Fibroblast of lung (primary cell): ENCODE measurements at regions not wholly inside any gene's neighbourhood (a gene's known extent, or its start where the extent isn't known, plus 50 kb on each side); places are given as distances from the start of the nearest gene placed in this dataset.

Experiments used
- DNase-seq, 2 donors: peaks; one replicate each; pipeline versions ENCODE4 v3.0.0 to v3.0.0-alpha.2; 2010; ENCODE audit warnings: low read depth in 2 of 2
- H2AFZ ChIP-seq: 2 replicates; pipeline ENCODE4 v1.5.1; 2012; ENCODE audit warnings: low read length, control low read depth, inconsistent platforms
- H3K27ac ChIP-seq: 2 replicates; pipeline ENCODE4 v1.5.1; 2011; ENCODE audit warnings: low read length, control low read depth; ENCODE audit not compliant: insufficient read depth
- H3K27me3 ChIP-seq: 2 replicates; pipeline ENCODE4 v1.5.1; 2011; ENCODE audit warnings: mild to moderate bottlenecking, low read length; ENCODE audit not compliant: control insufficient read depth, insufficient read depth
- H3K36me3 ChIP-seq: 2 replicates; pipeline ENCODE4 v1.5.1; 2011; ENCODE audit warnings: low read length; ENCODE audit not compliant: control insufficient read depth, insufficient read depth
- H3K4me1 ChIP-seq: 2 replicates; pipeline ENCODE4 v1.5.1; 2011; ENCODE audit warnings: low read length; ENCODE audit not compliant: control insufficient read depth, insufficient read depth; ENCODE audit errors: extremely low read depth
- H3K4me2 ChIP-seq: 2 replicates; pipeline ENCODE4 v1.5.1; 2011; ENCODE audit warnings: low read length, control low read depth; ENCODE audit not compliant: insufficient read depth; ENCODE audit errors: extremely low read depth
- H3K4me3 ChIP-seq, 4 experiments: fragments of 200-600 bp in 1 of 4; sonication (generic) in 1 of 4; replicated peaks in 1 of 4; 2 replicates each; pipeline ENCODE4 v1.5.1; 2011 to 2016; ENCODE audit warnings: low read length in 4 of 4, low read depth in 3 of 4, mild to moderate bottlenecking in 3 of 4, control low read depth in 2 of 4, inconsistent platforms in 1 of 4, mixed read lengths in 1 of 4; ENCODE audit not compliant: insufficient read depth in 1 of 4; ENCODE audit errors: control extremely low read depth in 1 of 4
- H3K79me2 ChIP-seq: 2 replicates; pipeline ENCODE4 v1.5.1; 2012; ENCODE audit warnings: mild to moderate bottlenecking, low read length, inconsistent platforms; ENCODE audit not compliant: control insufficient read depth, insufficient read depth
- H3K9ac ChIP-seq: 2 replicates; pipeline ENCODE4 v1.5.1; 2011; ENCODE audit warnings: mild to moderate bottlenecking, low read length, control low read depth; ENCODE audit not compliant: insufficient read depth
- H3K9me3 ChIP-seq: 2 replicates; pipeline ENCODE4 v1.5.1; 2012; ENCODE audit warnings: low read depth, low read length; ENCODE audit not compliant: control insufficient read depth, insufficient read depth
- H4K20me1 ChIP-seq: 2 replicates; pipeline ENCODE4 v1.5.1; 2011; ENCODE audit warnings: low read length; ENCODE audit not compliant: control insufficient read depth, insufficient read depth; ENCODE audit errors: extremely low read depth
- EZH2 ChIP-seq: IDR thresholded peaks from 2 replicates; pipeline ENCODE4 v1.5.1; 2012; ENCODE audit warnings: low read length, control low read depth, mild to moderate bottlenecking; ENCODE audit errors: missing control alignments
- TF ChIP-seq, protein P1 (sequence below), 2 donors: IDR thresholded peaks in 1 of 2; conservative IDR thresholded peaks in 1 of 2; 1 replicate in 1 of 2; 2 replicates in 1 of 2; pipeline ENCODE4 v1.5.1; 2011 to 2012; ENCODE audit warnings: low read length in 2 of 2, control low read depth in 1 of 2, inconsistent platforms in 1 of 2, low read depth in 1 of 2, mild to moderate bottlenecking in 1 of 2

DNA sequence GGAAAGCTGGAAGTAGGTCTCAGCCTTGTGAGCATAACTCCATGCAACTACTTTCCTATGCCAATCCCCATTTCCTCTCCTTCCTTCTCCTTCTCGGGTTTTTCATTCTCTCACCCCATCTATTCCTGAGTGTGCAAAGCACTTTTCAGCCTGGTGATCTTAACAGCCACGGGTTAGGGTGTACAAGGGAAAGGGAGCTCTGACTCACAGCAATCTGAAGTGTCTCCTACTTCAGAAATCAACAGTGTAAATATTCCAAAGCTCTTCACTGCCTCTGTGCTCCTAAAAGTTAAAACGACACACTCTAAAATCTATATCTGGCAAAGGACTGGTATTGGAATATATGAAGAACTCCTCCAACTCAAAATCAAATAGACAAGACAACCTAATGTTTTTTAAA is 268.0 kb upstream of the IRX3 start:
- no peak overlapping the region for H3K4me3 ChIP-seq
- H4K20me1 ChIP-seq = no peaks in the 10 kb centered on the region
- DNase-seq = no peak
- H2AFZ ChIP-seq = no peak overlapping the region
- H3K27ac ChIP-seq = no peak overlapping the region
- no peaks in the 10 kb centered on the region for H3K4me1 ChIP-seq
- no peaks in the 10 kb centered on the region for H3K79me2 ChIP-seq
- no peaks in the 10 kb centered on the region for H3K27me3 ChIP-seq
- no peak overlapping the region for H3K9ac ChIP-seq
- no peak for TF ChIP-seq EZH2
- TF ChIP-seq, protein P1, sequence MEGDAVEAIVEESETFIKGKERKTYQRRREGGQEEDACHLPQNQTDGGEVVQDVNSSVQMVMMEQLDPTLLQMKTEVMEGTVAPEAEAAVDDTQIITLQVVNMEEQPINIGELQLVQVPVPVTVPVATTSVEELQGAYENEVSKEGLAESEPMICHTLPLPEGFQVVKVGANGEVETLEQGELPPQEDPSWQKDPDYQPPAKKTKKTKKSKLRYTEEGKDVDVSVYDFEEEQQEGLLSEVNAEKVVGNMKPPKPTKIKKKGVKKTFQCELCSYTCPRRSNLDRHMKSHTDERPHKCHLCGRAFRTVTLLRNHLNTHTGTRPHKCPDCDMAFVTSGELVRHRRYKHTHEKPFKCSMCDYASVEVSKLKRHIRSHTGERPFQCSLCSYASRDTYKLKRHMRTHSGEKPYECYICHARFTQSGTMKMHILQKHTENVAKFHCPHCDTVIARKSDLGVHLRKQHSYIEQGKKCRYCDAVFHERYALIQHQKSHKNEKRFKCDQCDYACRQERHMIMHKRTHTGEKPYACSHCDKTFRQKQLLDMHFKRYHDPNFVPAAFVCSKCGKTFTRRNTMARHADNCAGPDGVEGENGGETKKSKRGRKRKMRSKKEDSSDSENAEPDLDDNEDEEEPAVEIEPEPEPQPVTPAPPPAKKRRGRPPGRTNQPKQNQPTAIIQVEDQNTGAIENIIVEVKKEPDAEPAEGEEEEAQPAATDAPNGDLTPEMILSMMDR (conservative IDR thresholded peaks at IDR 0.05 in 1 of 2, IDR thresholded peaks at IDR 0.05 in 1 of 2; ENCODE audit: low read depth in 1 of 2, low read length in 2 of 2) = no peak
- H3K36me3 ChIP-seq = no peaks in the 10 kb centered on the region
- no peaks in the 10 kb centered on the region for H3K9me3 ChIP-seq
- no peak overlapping the region for H3K4me2 ChIP-seq

DNA sequence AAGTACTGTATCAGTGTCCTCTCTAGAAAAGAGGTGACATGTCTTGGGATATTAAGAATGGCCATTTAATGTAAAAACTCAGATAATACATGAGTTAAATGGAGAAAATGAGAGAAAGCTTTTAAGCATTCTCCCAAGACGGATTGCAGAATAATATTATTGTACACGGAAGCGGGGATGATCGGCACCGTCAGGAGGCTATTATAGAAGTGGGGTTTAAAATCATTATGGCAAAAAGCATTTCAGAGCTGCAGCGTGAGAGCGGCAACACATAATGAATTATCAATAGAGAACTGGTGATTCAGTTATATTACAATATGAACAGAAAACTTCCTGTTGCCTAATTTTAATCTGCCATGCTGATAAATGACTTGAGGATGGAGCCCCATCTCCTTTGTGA is 261.7 kb upstream of the IRX3 start:
- H3K4me1 ChIP-seq = no peaks in the 10 kb centered on the region
- no peak overlapping the region for H2AFZ ChIP-seq
- no peaks in the 10 kb centered on the region for H3K36me3 ChIP-seq
- H3K4me3 ChIP-seq = no peak overlapping the region
- H3K27me3 ChIP-seq = no peaks in the 10 kb centered on the region
- no peak for TF ChIP-seq EZH2
- TF ChIP-seq, protein P1 (conservative IDR thresholded peaks at IDR 0.05 in 1 of 2, IDR thresholded peaks at IDR 0.05 in 1 of 2; ENCODE audit: low read depth in 1 of 2, low read length in 2 of 2) = no peak
- H3K4me2 ChIP-seq = no peak overlapping the region
- H4K20me1 ChIP-seq = no peaks in the 10 kb centered on the region
- no peaks in the 10 kb centered on the region for H3K9me3 ChIP-seq
- H3K9ac ChIP-seq = no peak overlapping the region
- no peak overlapping the region for H3K27ac ChIP-seq
- no peaks in the 10 kb centered on the region for H3K79me2 ChIP-seq
- DNase-seq = no peak

DNA sequence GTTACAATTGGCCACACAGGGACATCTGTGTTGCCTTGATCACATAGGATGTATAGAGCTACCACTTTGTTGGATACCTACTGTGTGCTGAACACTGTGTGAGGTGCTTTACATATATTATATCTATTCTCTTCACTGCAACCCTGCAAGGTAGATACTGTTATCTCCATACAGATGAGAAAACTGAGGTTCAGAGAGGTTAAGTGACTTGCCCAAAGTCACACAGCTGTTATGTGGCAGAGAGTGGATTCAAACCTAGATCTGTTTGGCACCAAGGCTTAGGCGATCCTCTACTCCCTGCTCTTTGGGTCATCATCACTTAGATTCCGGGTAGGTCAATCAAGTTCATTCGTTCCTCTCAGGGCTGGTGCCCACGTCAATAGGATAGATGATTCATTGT is 260.5 kb upstream of the IRX3 start:
- no peaks in the 10 kb centered on the region for H3K27me3 ChIP-seq
- TF ChIP-seq EZH2 = no peak
- TF ChIP-seq, protein P1 (conservative IDR thresholded peaks at IDR 0.05 in 1 of 2, IDR thresholded peaks at IDR 0.05 in 1 of 2; ENCODE audit: low read depth in 1 of 2, low read length in 2 of 2) = no peak
- no peaks in the 10 kb centered on the region for H3K4me1 ChIP-seq
- no peak overlapping the region for H3K27ac ChIP-seq
- no peak overlapping the region for H3K9ac ChIP-seq
- H3K4me3 ChIP-seq = no peak overlapping the region
- no peaks in the 10 kb centered on the region for H3K36me3 ChIP-seq
- DNase-seq = no peak
- H3K9me3 ChIP-seq = no peaks in the 10 kb centered on the region
- H2AFZ ChIP-seq = no peak overlapping the region
- H3K4me2 ChIP-seq = no peak overlapping the region
- no peaks in the 10 kb centered on the region for H4K20me1 ChIP-seq
- no peaks in the 10 kb centered on the region for H3K79me2 ChIP-seq
